T-helper 17 cell (primary cell): ENCODE measurements at regions not wholly inside any gene's neighbourhood (a gene's known extent, or its start where the extent isn't known, plus 50 kb on each side); places are given as distances from the start of the nearest gene placed in this dataset.

ENCODE experiments used
- ATAC-seq: fragments of 150-1000 bp; cut with Tn5 transposase; 2 replicates; pipeline ENCODE4 v1.10.0; 2021; ENCODE audit warnings: mild to moderate bottlenecking, moderate library complexity
- DNase-seq, 3 donors: peaks; one replicate each; pipeline versions ENCODE4 v3.0.0 to v3.0.0-alpha.2; 2020 to 2021
- H3K9me3 ChIP-seq: one replicate; pipeline ENCODE4 v1.7.0; 2013; ENCODE audit warnings: low read length, mild to moderate bottlenecking; ENCODE audit not compliant: control insufficient read depth, poor library complexity, severe bottlenecking
- H3K27ac Mint-ChIP-seq: one replicate; pipeline ENCODE4 v1.8.0; 2022; ENCODE audit warnings: mild to moderate bottlenecking, moderate library complexity, mixed read lengths
- H3K27me3 Mint-ChIP-seq: one replicate; pipeline ENCODE4 v1.8.0; 2022; ENCODE audit warnings: mixed read lengths
- H3K36me3 Mint-ChIP-seq: one replicate; pipeline ENCODE4 v1.8.0; 2022; ENCODE audit warnings: low read depth, mixed read lengths
- H3K4me1 Mint-ChIP-seq: one replicate; pipeline ENCODE4 v1.8.0; 2022; ENCODE audit warnings: mild to moderate bottlenecking, mixed read lengths
- H3K4me3 Mint-ChIP-seq: one replicate; pipeline ENCODE4 v1.8.0; 2022; ENCODE audit warnings: mild to moderate bottlenecking, moderate library complexity, mixed read lengths

- H3K4me3 Mint-ChIP-seq: no peak overlapping the region
These were observed 73.8 kb downstream of the CBLN2 start for GRCh38 chr18:72470391-72470790.

GRCh38 chr18:72468021-72468710 lies 76.0 kb downstream of the CBLN2 start:
- DNase-seq (no peak), ATAC-seq (no peak)
- no peak overlapping the region for H3K4me3 Mint-ChIP-seq
- H3K36me3 Mint-ChIP-seq: no peaks in the 10 kb centered on the region
- H3K27me3 Mint-ChIP-seq: no peaks in the 10 kb centered on the region
- H3K9me3 ChIP-seq: no peaks in the 10 kb centered on the region
- H3K27ac Mint-ChIP-seq: no peak overlapping the region
- H3K4me1 Mint-ChIP-seq: no peaks in the 10 kb centered on the region

More at GRCh38 chr18:72470391-72470790, 73.8 kb downstream of the CBLN2 start:
- ATAC-seq (no peak), DNase-seq (no peak)
- H3K9me3 ChIP-seq: no peaks in the 10 kb centered on the region
- no peak overlapping the region for H3K27ac Mint-ChIP-seq
- no peaks in the 10 kb centered on the region for H3K4me1 Mint-ChIP-seq
- H3K36me3 Mint-ChIP-seq: no peaks in the 10 kb centered on the region
- no peaks in the 10 kb centered on the region for H3K27me3 Mint-ChIP-seq

GRCh38 chr18:72460210-72460680 lies 83.9 kb downstream of the CBLN2 start:
- no peaks in the 10 kb centered on the region for H3K27me3 Mint-ChIP-seq
- no peak for ATAC-seq
- DNase-seq: no peak
- no peaks in the 10 kb centered on the region for H3K9me3 ChIP-seq
- no peaks in the 10 kb centered on the region for H3K36me3 Mint-ChIP-seq
- no peak overlapping the region for H3K4me3 Mint-ChIP-seq
- H3K27ac Mint-ChIP-seq: no peak overlapping the region
- H3K4me1 Mint-ChIP-seq: no peaks in the 10 kb centered on the region

GRCh38 chr18:72458271-72458670 lies 85.9 kb downstream of the CBLN2 start:
- Mint-ChIP-seq H3K27ac (no peak overlapping the region), H3K27me3 (no peaks in the 10 kb centered on the region), H3K36me3 (no peaks in the 10 kb centered on the region), H3K4me3 (no peak overlapping the region), H3K4me1 (no peaks in the 10 kb centered on the region)
- DNase-seq (no peak), ATAC-seq (no peak)
- no peaks in the 10 kb centered on the region for H3K9me3 ChIP-seq

GRCh38 chr18:72456802-72457201 lies 87.3 kb downstream of the CBLN2 start:
- Mint-ChIP-seq H3K27me3 (no peaks in the 10 kb centered on the region), H3K36me3 (no peaks in the 10 kb centered on the region), H3K4me3 (no peak overlapping the region), H3K4me1 (no peaks in the 10 kb centered on the region), H3K27ac (no peak overlapping the region)
- no peak for ATAC-seq
- no peak for DNase-seq
- H3K9me3 ChIP-seq: no peaks in the 10 kb centered on the region

- H3K9me3 ChIP-seq: no peaks in the 10 kb centered on the region
- H3K36me3 Mint-ChIP-seq: no peaks in the 10 kb centered on the region
- no peaks in the 10 kb centered on the region for H3K27me3 Mint-ChIP-seq
- no peaks in the 10 kb centered on the region for H3K4me1 Mint-ChIP-seq
- ATAC-seq: no peak
- H3K4me3 Mint-ChIP-seq: no peak overlapping the region
- no peak for DNase-seq
- H3K27ac Mint-ChIP-seq: no peak overlapping the region
These were observed 91.8 kb downstream of the CBLN2 start for GRCh38 chr18:72452328-72452727.

GRCh38 chr18:72444798-72445155 lies 99.4 kb downstream of the CBLN2 start:
- H3K4me3 Mint-ChIP-seq: no peak overlapping the region
- no peak overlapping the region for H3K27ac Mint-ChIP-seq
- ATAC-seq: no peak
- DNase-seq: no peak
- H3K27me3 Mint-ChIP-seq: no peaks in the 10 kb centered on the region
- H3K9me3 ChIP-seq: no peaks in the 10 kb centered on the region
- no peaks in the 10 kb centered on the region for H3K4me1 Mint-ChIP-seq
- no peaks in the 10 kb centered on the region for H3K36me3 Mint-ChIP-seq

GRCh38 chr18:72444111-72444797 lies 99.9 kb downstream of the CBLN2 start:
- no peaks in the 10 kb centered on the region for H3K9me3 ChIP-seq
- no peaks in the 10 kb centered on the region for H3K4me1 Mint-ChIP-seq
- no peaks in the 10 kb centered on the region for H3K27me3 Mint-ChIP-seq
- no peak overlapping the region for H3K4me3 Mint-ChIP-seq
- H3K36me3 Mint-ChIP-seq: no peaks in the 10 kb centered on the region
- H3K27ac Mint-ChIP-seq: no peak overlapping the region
- DNase-seq: no peak
- ATAC-seq: no peak

- Mint-ChIP-seq H3K27ac (no peak overlapping the region), H3K4me1 (no peaks in the 10 kb centered on the region), H3K4me3 (no peak overlapping the region), H3K36me3 (no peaks in the 10 kb centered on the region), H3K27me3 (no peaks in the 10 kb centered on the region)
- no peak for DNase-seq
- H3K9me3 ChIP-seq: no peaks in the 10 kb centered on the region
- ATAC-seq: no peak
These were observed 107.7 kb downstream of the CBLN2 start for GRCh38 chr18:72436401-72436800.

GRCh38 chr18:72433756-72434155 lies 110.4 kb downstream of the CBLN2 start:
- Mint-ChIP-seq H3K36me3 (no peaks in the 10 kb centered on the region), H3K27me3 (no peaks in the 10 kb centered on the region), H3K4me3 (no peak overlapping the region), H3K27ac (no peak overlapping the region), H3K4me1 (no peaks in the 10 kb centered on the region)
- ATAC-seq: no peak
- no peak for DNase-seq
- no peaks in the 10 kb centered on the region for H3K9me3 ChIP-seq

- no peaks in the 10 kb centered on the region for H3K9me3 ChIP-seq
- Mint-ChIP-seq H3K4me1 (no peaks in the 10 kb centered on the region), H3K27me3 (no peaks in the 10 kb centered on the region), H3K27ac (no peak overlapping the region), H3K4me3 (no peak overlapping the region), H3K36me3 (no peaks in the 10 kb centered on the region)
- DNase-seq: no peak
- ATAC-seq: no peak
These were observed 116.4 kb downstream of the CBLN2 start for GRCh38 chr18:72427721-72428120.

- no peak for ATAC-seq
- H3K9me3 ChIP-seq: no peaks in the 10 kb centered on the region
- no peak overlapping the region for H3K27ac Mint-ChIP-seq
- no peak overlapping the region for H3K4me3 Mint-ChIP-seq
- no peaks in the 10 kb centered on the region for H3K36me3 Mint-ChIP-seq
- H3K27me3 Mint-ChIP-seq: no peaks in the 10 kb centered on the region
- no peak for DNase-seq
- no peaks in the 10 kb centered on the region for H3K4me1 Mint-ChIP-seq
These were observed 124.2 kb downstream of the CBLN2 start for GRCh38 chr18:72419914-72420313.

- Mint-ChIP-seq H3K27me3 (no peaks in the 10 kb centered on the region), H3K4me1 (no peaks in the 10 kb centered on the region), H3K36me3 (no peaks in the 10 kb centered on the region), H3K27ac (no peak overlapping the region), H3K4me3 (no peak overlapping the region)
- no peak for DNase-seq
- ATAC-seq: no peak
- no peaks in the 10 kb centered on the region for H3K9me3 ChIP-seq
These were observed 131.2 kb downstream of the CBLN2 start for GRCh38 chr18:72412927-72413326.

- H3K4me3 Mint-ChIP-seq: no peak overlapping the region
- H3K27me3 Mint-ChIP-seq: no peaks in the 10 kb centered on the region
- ATAC-seq: no peak
- H3K4me1 Mint-ChIP-seq: no peaks in the 10 kb centered on the region
- no peak overlapping the region for H3K27ac Mint-ChIP-seq
- no peaks in the 10 kb centered on the region for H3K9me3 ChIP-seq
- H3K36me3 Mint-ChIP-seq: no peaks in the 10 kb centered on the region
- DNase-seq: no peak
These were observed 132.9 kb downstream of the CBLN2 start for GRCh38 chr18:72411261-72411660.
